CD4-positive, alpha-beta memory T cell (primary cell): ENCODE measurements at regions not wholly inside any gene's neighbourhood (a gene's known extent, or its start where the extent isn't known, plus 50 kb on each side); places are given as distances from the start of the nearest gene placed in this dataset.

Source experiments
- CTCF ChIA-PET: fragments of 350-600 bp; sonication (Branson Sonifier 250); formaldehyde crosslinking; loops from one replicate; lab custom pipeline; 2021; ENCODE audit warnings: inconsistent platforms; ENCODE audit not compliant: partially characterized antibody; lab: Charles Lee
- POLR2A ChIA-PET: fragments of 350-600 bp; sonication (Branson Sonifier 250); formaldehyde crosslinking; loops from one replicate; lab custom pipeline; 2021; ENCODE audit not compliant: partially characterized antibody; lab: Charles Lee
- DNase-seq, 5 donors: peaks; one replicate each; pipeline versions ENCODE4 v3.0.0 to v3.0.0-alpha.2; 2020 to 2022; ENCODE audit warnings: mixed read lengths in 1 of 5
- H3K27ac ChIP-seq: one replicate; pipeline ENCODE4 v1.7.0; 2013; ENCODE audit warnings: low read depth, low read length
- H3K27me3 ChIP-seq: 2 replicates; pipeline ENCODE4 v1.7.0; 2013; ENCODE audit warnings: mild to moderate bottlenecking, low read length, moderate library complexity; ENCODE audit not compliant: insufficient read depth
- H3K36me3 ChIP-seq: 2 replicates; pipeline ENCODE4 v1.7.0; 2013; ENCODE audit warnings: mild to moderate bottlenecking, low read length, moderate library complexity; ENCODE audit not compliant: insufficient read depth
- H3K4me1 ChIP-seq: 2 replicates; pipeline ENCODE4 v1.7.0; 2013; ENCODE audit warnings: mild to moderate bottlenecking, low read length, moderate library complexity; ENCODE audit not compliant: insufficient read depth
- H3K4me3 ChIP-seq, 2 donors: one replicate each; pipeline ENCODE4 v1.7.0; 2013; ENCODE audit warnings: low read length in 2 of 2, mild to moderate bottlenecking in 1 of 2
- H3K9me3 ChIP-seq, 2 donors: one replicate each; pipeline ENCODE4 v1.7.0; 2013; ENCODE audit warnings: low read length in 2 of 2, control low read depth in 1 of 2; ENCODE audit not compliant: control insufficient read depth in 1 of 2
- H3K27ac Mint-ChIP-seq, 7 donors: one replicate each; pipeline ENCODE4 v1.8.0; 2020 to 2021; ENCODE audit warnings: mixed read lengths in 7 of 7, mild to moderate bottlenecking in 6 of 7, inconsistent platforms in 3 of 7, moderate library complexity in 3 of 7
- H3K27me3 Mint-ChIP-seq, 2 donors: one replicate each; pipeline ENCODE4 v1.8.0; 2020 to 2021; ENCODE audit warnings: mixed read lengths in 2 of 2
- H3K36me3 Mint-ChIP-seq, 2 donors: one replicate each; pipeline ENCODE4 v1.8.0; 2020 to 2021; ENCODE audit warnings: mixed read lengths in 2 of 2, inconsistent platforms in 1 of 2, mild to moderate bottlenecking in 1 of 2
- H3K4me1 Mint-ChIP-seq, 4 donors: one replicate each; pipeline ENCODE4 v1.8.0; 2020 to 2021; ENCODE audit warnings: mixed read lengths in 4 of 4, mild to moderate bottlenecking in 1 of 4
- H3K4me3 Mint-ChIP-seq, 8 donors: one replicate each; pipeline ENCODE4 v1.8.0; 2020 to 2021; ENCODE audit warnings: mixed read lengths in 8 of 8, mild to moderate bottlenecking in 7 of 8, moderate library complexity in 6 of 8, inconsistent platforms in 3 of 8
- H3K9me3 Mint-ChIP-seq, 8 donors: one replicate each; pipeline ENCODE4 v1.8.0; 2020 to 2021; ENCODE audit warnings: mixed read lengths in 8 of 8, mild to moderate bottlenecking in 5 of 8, inconsistent platforms in 3 of 8, moderate library complexity in 1 of 8
- intact Hi-C: fragments of 100-400 bp; cut with micrococcal nuclease; formaldehyde crosslinking; loops from one replicate; pipeline ENCODE4 v1.15.1; 2023

DNA sequence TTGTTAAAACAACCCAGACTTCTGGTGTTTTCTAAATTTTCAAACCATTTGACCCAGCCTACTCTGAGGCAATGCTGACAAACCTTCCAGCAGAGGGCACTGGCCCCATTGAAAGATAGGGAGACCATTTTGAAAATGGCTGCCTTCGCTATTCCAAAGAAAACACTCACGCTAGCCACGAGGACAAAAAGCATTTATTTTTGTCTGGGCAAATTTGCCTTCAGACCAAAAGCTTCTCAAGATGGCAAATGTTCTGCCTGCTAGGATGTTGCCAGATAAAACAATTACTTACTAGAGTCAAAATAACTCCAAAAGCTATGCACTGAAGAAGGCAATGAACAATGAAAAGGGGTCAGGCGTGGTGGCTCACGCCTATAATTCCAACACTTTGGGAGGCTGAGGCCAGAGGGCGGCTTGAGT, 296.7 kb upstream of the IRX5 start:
- Mint-ChIP-seq H3K36me3 (no peaks in the 10 kb centered on the region), H3K27ac (no peak overlapping the region), H3K27me3 (peaks cover 0 to 2% of the 10 kb centered on the region in 2 donors), H3K4me3 (no peak overlapping the region), H3K4me1 (no peaks in the 10 kb centered on the region), H3K9me3 (peaks cover 0 to 4% (median 0%) of the 10 kb centered on the region in 8 donors)
- no peaks in the 10 kb centered on the region for H3K27me3 ChIP-seq
- ChIA-PET POLR2A (no interaction called here), CTCF (no interaction called here)
- no peaks in the 10 kb centered on the region for H3K9me3 ChIP-seq
- no peak overlapping the region for H3K4me3 ChIP-seq
- no peak for DNase-seq
- intact Hi-C loops, result no loop called here
- H3K36me3 ChIP-seq, result no peaks in the 10 kb centered on the region
- no peak overlapping the region for H3K27ac ChIP-seq
- H3K4me1 ChIP-seq, result no peaks in the 10 kb centered on the region

GRCh38 chr16:54632322-54633220, 298.1 kb upstream of the IRX5 start:
- ChIA-PET CTCF (no interaction called here), POLR2A (no interaction called here)
- no peaks in the 10 kb centered on the region for H3K9me3 ChIP-seq
- no peak overlapping the region for H3K27ac Mint-ChIP-seq
- H3K4me1 ChIP-seq, result no peaks in the 10 kb centered on the region
- no peak overlapping the region for H3K4me3 ChIP-seq
- peaks cover 0 to 2% of the 10 kb centered on the region in 2 donors for H3K27me3 Mint-ChIP-seq
- H3K36me3 Mint-ChIP-seq, result no peaks in the 10 kb centered on the region
- no peaks in the 10 kb centered on the region for H3K27me3 ChIP-seq
- no peak for DNase-seq
- no peaks in the 10 kb centered on the region for H3K36me3 ChIP-seq
- H3K9me3 Mint-ChIP-seq, result peaks cover 0 to 4% (median 0%) of the 10 kb centered on the region in 8 donors
- no peaks in the 10 kb centered on the region for H3K4me1 Mint-ChIP-seq
- intact Hi-C loops, result no loop called here
- no peak overlapping the region for H3K4me3 Mint-ChIP-seq
- no peak overlapping the region for H3K27ac ChIP-seq

- intact Hi-C loops, result no loop called here
Measured at GRCh38 chr16:54631782-54632181, 298.9 kb upstream of the IRX5 start.

GRCh38 chr16:54630284-54630967, 300.2 kb upstream of the IRX5 start:
- Histone ChIP-seq H3K27ac (no peak overlapping the region), H3K27me3 (no peaks in the 10 kb centered on the region), H3K4me1 (no peaks in the 10 kb centered on the region), H3K36me3 (no peaks in the 10 kb centered on the region), H3K9me3 (no peaks in the 10 kb centered on the region), H3K4me3 (no peak overlapping the region)
- intact Hi-C loops, result no loop called here
- ChIA-PET POLR2A (no interaction called here), CTCF (no interaction called here)
- H3K27ac Mint-ChIP-seq, result no peak overlapping the region
- H3K4me3 Mint-ChIP-seq, result no peak overlapping the region
- no peaks in the 10 kb centered on the region for H3K36me3 Mint-ChIP-seq
- no peaks in the 10 kb centered on the region for H3K27me3 Mint-ChIP-seq
- H3K9me3 Mint-ChIP-seq, result peaks cover 0 to 2% (median 0%) of the 10 kb centered on the region in 8 donors
- no peaks in the 10 kb centered on the region for H3K4me1 Mint-ChIP-seq
- DNase-seq, result no peak

More at GRCh38 chr16:54631782-54632181, 298.9 kb upstream of the IRX5 start:
- CTCF ChIA-PET, result no interaction called here
- Mint-ChIP-seq H3K36me3 (no peaks in the 10 kb centered on the region), H3K27me3 (no peaks in the 10 kb centered on the region), H3K4me3 (no peak overlapping the region), H3K9me3 (peaks cover 0 to 4% (median 0%) of the 10 kb centered on the region in 8 donors), H3K27ac (no peak overlapping the region), H3K4me1 (no peaks in the 10 kb centered on the region)
- no peak overlapping the region for H3K27ac ChIP-seq
- no peak overlapping the region for H3K4me3 ChIP-seq
- POLR2A ChIA-PET, result no interaction called here
- DNase-seq, result no peak
- H3K27me3 ChIP-seq, result no peaks in the 10 kb centered on the region
- no peaks in the 10 kb centered on the region for H3K36me3 ChIP-seq
- H3K4me1 ChIP-seq, result no peaks in the 10 kb centered on the region
- no peaks in the 10 kb centered on the region for H3K9me3 ChIP-seq

DNA sequence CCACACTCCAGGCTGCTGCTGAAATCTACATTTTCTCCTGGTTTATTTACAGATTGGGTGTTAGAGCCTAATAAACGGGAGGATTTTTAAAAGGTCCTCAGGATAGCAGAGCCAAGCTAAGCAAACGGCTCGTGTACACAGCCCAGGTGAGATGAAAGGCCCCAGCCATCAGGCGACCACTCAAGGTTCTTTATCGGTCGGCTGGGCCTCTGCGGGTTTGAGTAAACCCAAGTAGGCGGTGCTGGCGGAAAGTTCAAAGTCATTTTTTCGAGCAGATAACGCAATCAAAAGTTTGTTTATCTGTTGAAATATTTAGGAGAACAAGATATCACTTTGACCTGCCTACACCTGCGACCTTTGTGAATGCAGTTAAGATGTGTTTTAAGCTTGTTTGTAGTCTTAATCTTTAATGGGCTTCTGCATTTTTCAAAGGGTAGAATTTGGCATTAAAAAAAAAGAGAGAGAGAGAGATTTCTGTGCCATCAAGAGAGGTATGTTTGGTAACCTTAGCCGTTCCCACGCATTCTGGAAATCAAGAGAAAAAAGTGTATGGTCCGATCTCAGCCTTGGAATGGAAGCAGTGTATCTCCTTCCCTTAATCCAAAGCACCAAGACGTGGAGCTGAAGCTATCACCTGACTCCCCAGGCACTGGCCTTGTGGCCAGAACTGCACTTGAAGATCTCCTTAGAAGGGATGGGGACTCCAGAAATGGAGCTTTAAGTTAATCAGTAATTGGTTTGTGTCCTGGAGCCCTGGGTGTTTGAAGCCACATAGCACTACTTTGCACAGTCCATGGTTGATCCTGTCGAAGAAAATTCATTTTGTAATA, 301.7 kb upstream of the IRX5 start:
- H3K27me3 ChIP-seq, result no peaks in the 10 kb centered on the region
- no peak for DNase-seq
- intact Hi-C loops, result no loop called here
- no peaks in the 10 kb centered on the region for H3K36me3 Mint-ChIP-seq
- no peaks in the 10 kb centered on the region for H3K9me3 ChIP-seq
- CTCF ChIA-PET, result no interaction called here
- no peak overlapping the region for H3K4me3 ChIP-seq
- H3K4me1 ChIP-seq, result no peaks in the 10 kb centered on the region
- H3K36me3 ChIP-seq, result no peaks in the 10 kb centered on the region
- H3K9me3 Mint-ChIP-seq, result peaks cover 0 to 2% (median 0%) of the 10 kb centered on the region in 8 donors
- H3K4me1 Mint-ChIP-seq, result no peaks in the 10 kb centered on the region
- H3K27ac ChIP-seq, result no peak overlapping the region
- no peak overlapping the region for H3K4me3 Mint-ChIP-seq
- POLR2A ChIA-PET, result no interaction called here
- peaks cover 0 to 1% of the 10 kb centered on the region in 2 donors for H3K27me3 Mint-ChIP-seq
- H3K27ac Mint-ChIP-seq, result no peak overlapping the region

DNA sequence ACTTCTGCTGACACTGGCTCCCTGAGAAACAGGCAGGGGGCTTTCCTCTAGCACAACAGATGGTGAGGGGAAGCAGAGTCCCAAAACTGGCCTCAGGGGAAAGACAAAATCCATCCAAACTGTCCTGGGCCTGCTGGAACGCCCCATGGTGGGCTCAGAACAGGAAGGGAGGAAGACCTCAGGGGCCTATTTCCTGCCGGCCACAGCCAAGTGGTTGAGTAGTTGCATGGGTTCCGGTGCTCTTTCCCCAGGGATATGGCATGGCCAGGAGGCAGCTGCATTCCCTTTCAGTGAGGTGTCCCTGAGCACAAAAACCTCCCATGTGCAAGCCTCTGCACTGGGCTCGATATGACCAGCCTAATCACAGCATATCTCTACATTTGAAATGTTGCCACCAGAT, 303.0 kb upstream of the IRX5 start:
- peaks cover 0 to 1% of the 10 kb centered on the region in 2 donors for H3K27me3 Mint-ChIP-seq
- POLR2A ChIA-PET, result no interaction called here

DNA sequence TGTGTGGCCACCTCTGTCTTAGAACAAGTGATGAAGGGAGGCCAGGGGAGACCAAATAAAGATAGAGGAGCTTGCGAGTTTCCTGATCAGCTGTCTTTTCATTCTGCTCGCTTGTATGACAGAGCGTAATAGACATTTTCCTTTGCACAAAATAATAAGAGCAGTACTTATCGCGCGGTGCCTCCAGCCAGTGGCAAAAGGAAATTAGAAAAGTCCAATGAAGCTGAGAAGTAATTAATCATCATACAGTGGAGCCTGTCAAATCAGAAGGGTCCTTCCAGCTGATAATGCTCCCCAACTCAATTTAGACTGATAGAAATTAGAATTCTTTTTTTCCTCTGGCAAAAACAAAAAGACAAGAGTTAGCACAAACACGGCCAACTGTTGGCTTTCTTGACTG, 307.0 kb upstream of the IRX5 start:
- H3K27ac ChIP-seq, result no peak overlapping the region
- H3K27me3 ChIP-seq, result no peaks in the 10 kb centered on the region
- Mint-ChIP-seq H3K27ac (no peak overlapping the region), H3K4me1 (no peaks in the 10 kb centered on the region), H3K27me3 (peaks cover 2 to 3% of the 10 kb centered on the region in 2 donors), H3K9me3 (peaks cover 0 to 1% (median 0%) of the 10 kb centered on the region in 8 donors), H3K36me3 (no peaks in the 10 kb centered on the region), H3K4me3 (no peak overlapping the region)
- no peak overlapping the region for H3K4me3 ChIP-seq
- H3K36me3 ChIP-seq, result no peaks in the 10 kb centered on the region
- POLR2A ChIA-PET, result no interaction called here
- no peaks in the 10 kb centered on the region for H3K4me1 ChIP-seq
- intact Hi-C loops, result no loop called here
- no peaks in the 10 kb centered on the region for H3K9me3 ChIP-seq
- DNase-seq, result no peak
- CTCF ChIA-PET, result no interaction called here

More for the DNA sequence above, 303.0 kb upstream of the IRX5 start:
- DNase-seq, result no peak
- Mint-ChIP-seq H3K4me1 (no peaks in the 10 kb centered on the region), H3K36me3 (no peaks in the 10 kb centered on the region), H3K4me3 (no peak overlapping the region), H3K9me3 (peaks cover 0 to 4% (median 0%) of the 10 kb centered on the region in 8 donors), H3K27ac (no peak overlapping the region)
- CTCF ChIA-PET, result no interaction called here
- intact Hi-C loops, result no loop called here
- Histone ChIP-seq H3K4me1 (no peaks in the 10 kb centered on the region), H3K9me3 (no peaks in the 10 kb centered on the region), H3K36me3 (no peaks in the 10 kb centered on the region), H3K27me3 (no peaks in the 10 kb centered on the region), H3K27ac (no peak overlapping the region), H3K4me3 (no peak overlapping the region)
